ENCODE measurements at regions not wholly inside any gene's neighbourhood (a gene's known extent, or its start where the extent isn't known, plus 50 kb on each side); places are given as distances from the start of the nearest gene placed in this dataset.
"Not testable (repeated sequence)": the region's sequence is repeated elsewhere in the genome, so short reads cannot be mapped to it uniquely, and the experiment has no call there.

GRCh38 chr4:131603705-131604104 is 1545.4 kb upstream of the PCDH10 start:
- DNase-seq, result no peak

- no peak for DNase-seq
Measured at GRCh38 chr4:131609039-131609438, 1540.1 kb upstream of the PCDH10 start.

GRCh38 chr4:131610517-131610916 is 1538.6 kb upstream of the PCDH10 start:
- not testable (repeated sequence) for DNase-seq

- DNase-seq, result no peak
Measured at GRCh38 chr4:131613086-131613823, 1535.8 kb upstream of the PCDH10 start.

- no peak for DNase-seq
Measured at GRCh38 chr4:131613824-131614216, 1535.3 kb upstream of the PCDH10 start.

GRCh38 chr4:131632877-131633276 is 1516.2 kb upstream of the PCDH10 start:
- DNase-seq, result no peak

GRCh38 chr4:131635191-131635590 is 1513.9 kb upstream of the PCDH10 start:
- DNase-seq, result no peak

- no peak for DNase-seq
Measured at GRCh38 chr4:131638781-131639180, 1510.3 kb upstream of the PCDH10 start.

- no peak for DNase-seq
Measured at GRCh38 chr4:131644619-131645018, 1504.5 kb upstream of the PCDH10 start.

- no peak for DNase-seq
Measured at GRCh38 chr4:131649227-131649626, 1499.9 kb upstream of the PCDH10 start.

GRCh38 chr4:131650951-131651350 is 1498.1 kb upstream of the PCDH10 start:
- no peak for DNase-seq

- not testable (repeated sequence) for DNase-seq
Measured at GRCh38 chr4:131683314-131683713, 1465.8 kb upstream of the PCDH10 start.

- no peak for DNase-seq
Measured at GRCh38 chr4:131721883-131722282, 1427.2 kb upstream of the PCDH10 start.

GRCh38 chr4:131723069-131723468 is 1426.0 kb upstream of the PCDH10 start:
- DNase-seq, result not testable (repeated sequence)

GRCh38 chr4:131724847-131725246 is 1424.2 kb upstream of the PCDH10 start:
- DNase-seq, result not testable (repeated sequence)

- not testable (repeated sequence) for DNase-seq
Measured at GRCh38 chr4:131725521-131725920, 1423.6 kb upstream of the PCDH10 start.

GRCh38 chr4:131726940-131727339 is 1422.2 kb upstream of the PCDH10 start:
- DNase-seq, result not testable (repeated sequence)

GRCh38 chr4:131727418-131727817 is 1421.7 kb upstream of the PCDH10 start:
- DNase-seq, result not testable (repeated sequence)

GRCh38 chr4:131729205-131729604 is 1419.9 kb upstream of the PCDH10 start:
- DNase-seq, result not testable (repeated sequence)

- DNase-seq, result not testable (repeated sequence)
Measured at GRCh38 chr4:131729716-131730398, 1419.2 kb upstream of the PCDH10 start.

- not testable (repeated sequence) for DNase-seq
Measured at GRCh38 chr4:131730574-131730973, 1418.5 kb upstream of the PCDH10 start.

- not testable (repeated sequence) for DNase-seq
Measured at GRCh38 chr4:131732034-131732630, 1417.0 kb upstream of the PCDH10 start.

GRCh38 chr4:131734321-131734720 is 1414.8 kb upstream of the PCDH10 start:
- not testable (repeated sequence) for DNase-seq

GRCh38 chr4:131734851-131735385 is 1414.2 kb upstream of the PCDH10 start:
- not testable (repeated sequence) for DNase-seq

Measured in NCI-H1417 treated with DMSO at 0.1 percent for 48 hours (cell line).